ENCODE measurements at regions not wholly inside any gene's neighbourhood (a gene's known extent, or its start where the extent isn't known, plus 50 kb on each side); places are given as distances from the start of the nearest gene placed in this dataset.

DNA sequence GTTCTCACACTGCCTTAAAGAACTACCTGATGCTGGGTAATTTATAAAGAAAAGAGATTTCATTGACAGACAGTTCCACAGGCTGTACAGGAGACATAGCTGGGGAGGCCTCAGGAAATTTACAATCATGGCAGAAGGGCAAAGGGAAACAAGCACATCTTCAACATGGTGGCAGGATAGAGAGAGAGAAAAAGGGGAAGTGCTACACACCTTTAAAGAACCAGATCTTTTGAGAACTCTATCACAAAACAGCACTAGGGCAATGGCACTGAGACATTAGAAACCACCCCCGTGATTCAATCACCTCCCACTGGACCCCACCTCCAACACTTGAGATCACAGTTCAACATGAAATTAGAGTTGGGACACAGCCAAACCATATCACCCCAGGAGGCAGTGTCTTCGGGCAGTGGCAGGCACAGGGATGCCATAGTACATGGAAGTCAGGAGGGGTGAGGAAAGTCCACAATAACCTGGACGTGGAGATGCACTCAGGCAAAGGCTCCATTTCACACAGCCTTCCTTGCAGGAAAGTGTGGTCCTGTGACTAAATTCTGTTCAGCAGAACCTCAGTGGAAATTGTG is 120.4 kb upstream of the SERPINE2 start:
- no peak for DNase-seq (ENCODE audit: low read depth)
- H3K4me3 ChIP-seq (ENCODE audit: low read depth, low read length), result no peak overlapping the region
- TF ChIP-seq, protein P1, sequence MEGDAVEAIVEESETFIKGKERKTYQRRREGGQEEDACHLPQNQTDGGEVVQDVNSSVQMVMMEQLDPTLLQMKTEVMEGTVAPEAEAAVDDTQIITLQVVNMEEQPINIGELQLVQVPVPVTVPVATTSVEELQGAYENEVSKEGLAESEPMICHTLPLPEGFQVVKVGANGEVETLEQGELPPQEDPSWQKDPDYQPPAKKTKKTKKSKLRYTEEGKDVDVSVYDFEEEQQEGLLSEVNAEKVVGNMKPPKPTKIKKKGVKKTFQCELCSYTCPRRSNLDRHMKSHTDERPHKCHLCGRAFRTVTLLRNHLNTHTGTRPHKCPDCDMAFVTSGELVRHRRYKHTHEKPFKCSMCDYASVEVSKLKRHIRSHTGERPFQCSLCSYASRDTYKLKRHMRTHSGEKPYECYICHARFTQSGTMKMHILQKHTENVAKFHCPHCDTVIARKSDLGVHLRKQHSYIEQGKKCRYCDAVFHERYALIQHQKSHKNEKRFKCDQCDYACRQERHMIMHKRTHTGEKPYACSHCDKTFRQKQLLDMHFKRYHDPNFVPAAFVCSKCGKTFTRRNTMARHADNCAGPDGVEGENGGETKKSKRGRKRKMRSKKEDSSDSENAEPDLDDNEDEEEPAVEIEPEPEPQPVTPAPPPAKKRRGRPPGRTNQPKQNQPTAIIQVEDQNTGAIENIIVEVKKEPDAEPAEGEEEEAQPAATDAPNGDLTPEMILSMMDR (IDR thresholded peaks at IDR 0.05; ENCODE audit: insufficient read depth, low read depth, low read length), result no peak

DNA sequence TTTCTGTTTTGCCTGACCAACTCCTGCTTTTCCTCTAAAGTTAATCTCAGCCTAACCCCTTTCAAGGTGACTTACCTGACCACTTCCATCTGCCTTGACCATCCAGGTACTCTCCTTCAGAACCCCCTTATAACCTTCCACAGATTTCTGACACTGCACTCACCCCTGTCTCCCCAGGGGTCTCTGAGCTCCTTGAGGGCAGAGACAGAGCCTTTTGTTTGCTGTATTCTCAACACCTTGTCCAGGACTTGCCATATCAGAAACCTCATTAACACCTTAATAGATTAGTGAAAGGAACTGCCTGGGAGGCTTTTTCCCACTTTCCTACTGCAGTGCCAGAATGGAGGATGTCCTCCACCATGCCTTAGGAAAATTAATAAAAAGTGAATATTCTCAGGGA is 119.7 kb upstream of the SERPINE2 start:
- no peak overlapping the region for H3K4me3 ChIP-seq (ENCODE audit: low read depth, low read length)
- DNase-seq (ENCODE audit: low read depth), result no peak
- TF ChIP-seq, protein P1 (IDR thresholded peaks at IDR 0.05; ENCODE audit: insufficient read depth, low read depth, low read length), result no peak

DNA sequence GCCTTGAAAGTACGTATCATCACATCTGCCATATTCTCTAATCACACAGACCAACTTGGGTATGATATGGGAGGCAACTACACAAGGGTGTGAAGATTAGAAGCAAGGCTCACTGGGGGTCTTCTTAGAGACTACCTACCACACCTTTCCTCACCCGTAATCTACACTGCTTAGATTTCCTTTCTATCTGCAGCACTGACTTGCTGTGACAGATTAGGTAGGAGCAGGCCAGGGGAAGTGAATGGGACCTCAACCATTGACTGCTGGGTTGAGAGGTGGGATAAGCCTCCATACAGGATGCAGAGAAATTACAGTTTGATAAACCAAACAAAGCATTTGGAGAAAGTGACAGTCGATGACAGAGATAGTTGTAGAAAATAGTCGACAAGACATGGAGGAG is 119.0 kb upstream of the SERPINE2 start:
- no peak for DNase-seq (ENCODE audit: low read depth)
- TF ChIP-seq, protein P1 (IDR thresholded peaks at IDR 0.05; ENCODE audit: insufficient read depth, low read depth, low read length), result no peak
- H3K4me3 ChIP-seq (ENCODE audit: low read depth, low read length), result no peak overlapping the region

DNA sequence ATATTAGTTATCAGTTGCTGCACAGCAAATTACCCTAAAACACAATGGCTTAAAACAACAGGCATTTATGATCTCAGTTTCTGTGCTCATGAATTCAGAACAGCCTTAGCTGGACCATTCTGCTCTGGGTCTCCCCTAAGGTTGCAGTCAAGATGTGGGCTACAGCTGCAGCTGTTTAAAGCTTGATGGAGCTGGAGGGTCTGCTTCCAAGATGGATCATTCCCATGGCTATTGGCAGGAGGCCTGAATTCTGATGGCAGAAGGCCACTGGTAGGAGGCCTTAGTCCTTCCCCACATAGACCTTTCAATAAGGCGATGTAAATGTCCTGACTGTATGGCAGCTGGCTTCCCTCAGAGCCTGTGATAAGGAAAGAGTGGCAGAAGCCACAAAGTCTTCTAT is 118.6 kb upstream of the SERPINE2 start:
- TF ChIP-seq, protein P1 (IDR thresholded peaks at IDR 0.05; ENCODE audit: insufficient read depth, low read depth, low read length), result no peak
- DNase-seq (ENCODE audit: low read depth), result no peak
- no peak overlapping the region for H3K4me3 ChIP-seq (ENCODE audit: low read depth, low read length)

DNA sequence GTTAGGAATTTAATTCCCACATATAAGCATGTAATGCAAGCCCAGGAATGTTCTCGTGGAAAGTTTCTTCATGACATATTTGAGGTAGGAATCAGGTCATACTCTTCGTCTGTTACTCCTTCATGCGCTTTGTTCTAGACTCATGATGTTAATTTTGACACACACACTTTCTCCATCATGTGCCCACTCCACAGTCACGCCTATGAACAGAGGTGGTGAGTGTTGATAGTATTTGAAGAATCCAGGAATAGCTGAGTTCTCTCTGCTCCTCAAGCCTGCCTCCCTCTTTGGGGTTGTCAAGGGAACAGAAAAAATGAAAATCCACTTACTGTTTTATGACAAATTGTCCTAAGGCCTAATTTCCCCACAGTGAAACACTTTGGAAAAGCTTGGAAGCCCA is 117.3 kb upstream of the SERPINE2 start:
- TF ChIP-seq, protein P1 (IDR thresholded peaks at IDR 0.05; ENCODE audit: insufficient read depth, low read depth, low read length), result no peak
- H3K4me3 ChIP-seq (ENCODE audit: low read depth, low read length), result no peak overlapping the region
- no peak for DNase-seq (ENCODE audit: low read depth)

DNA sequence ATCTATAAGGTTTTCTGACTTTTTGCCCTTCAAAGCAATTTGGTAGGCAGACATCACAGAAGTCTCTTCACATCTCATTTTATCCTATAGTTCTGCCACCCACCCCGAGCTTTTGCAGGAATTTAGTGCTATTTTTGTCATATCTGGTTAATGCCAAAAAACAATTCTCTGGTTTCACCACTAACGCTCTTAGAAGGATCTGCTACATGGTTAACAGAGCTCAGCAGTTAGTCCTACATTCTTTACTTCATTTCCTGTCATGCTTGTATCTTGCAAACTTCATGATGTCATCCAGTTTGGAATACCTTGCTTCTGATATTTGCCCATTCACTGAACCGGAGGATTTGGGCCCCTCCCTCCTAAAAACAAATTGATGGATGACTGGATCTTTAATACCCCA is 116.8 kb upstream of the SERPINE2 start:
- TF ChIP-seq, protein P1 (IDR thresholded peaks at IDR 0.05; ENCODE audit: insufficient read depth, low read depth, low read length), result no peak
- no peak overlapping the region for H3K4me3 ChIP-seq (ENCODE audit: low read depth, low read length)
- no peak for DNase-seq (ENCODE audit: low read depth)

DNA sequence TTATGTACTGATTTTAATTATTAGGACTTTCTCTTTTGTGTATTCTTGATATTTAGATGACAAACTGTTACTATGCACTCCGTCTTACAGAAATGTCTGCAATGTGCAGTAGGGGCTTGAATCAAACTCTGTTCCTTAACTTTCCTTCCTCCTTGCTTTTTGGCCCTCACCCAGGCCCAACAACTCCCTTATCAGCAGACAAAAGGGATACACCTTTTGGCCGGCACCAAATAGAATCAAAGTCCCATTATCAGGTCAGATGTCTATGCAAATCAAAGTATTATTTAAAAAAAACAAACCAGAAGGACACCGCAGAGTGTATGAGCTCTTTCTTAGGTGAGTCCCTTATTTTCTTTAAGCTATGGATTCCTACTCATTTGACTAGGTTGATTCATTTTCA is 116.3 kb upstream of the SERPINE2 start:
- H3K4me3 ChIP-seq (ENCODE audit: low read depth, low read length), result no peak overlapping the region
- DNase-seq (ENCODE audit: low read depth), result no peak
- TF ChIP-seq, protein P1 (IDR thresholded peaks at IDR 0.05; ENCODE audit: insufficient read depth, low read depth, low read length), result no peak
